RWPE1 (cell line): ENCODE measurements at regions not wholly inside any gene's neighbourhood (a gene's known extent, or its start where the extent isn't known, plus 50 kb on each side); places are given as distances from the start of the nearest gene placed in this dataset.

ENCODE experiments used
- CTCF ChIA-PET: fragments of 350-600 bp; sonication (Branson Sonifier 250); formaldehyde crosslinking; extraction: SDS; loops from one replicate; lab custom pipeline; 2021; lab: Yijun Ruan, JAX
- POLR2A ChIA-PET: fragments of 400-600 bp; formaldehyde crosslinking; extraction: SDS; loops from one replicate; lab custom pipeline; 2020; ENCODE audit warnings: antibody characterized with exemption; ENCODE audit not compliant: low non-redundant PET; lab: Yijun Ruan, JAX
- DNase-seq: peaks from one replicate; pipeline ENCODE4 v3.0.0; 2012; ENCODE audit warnings: low spot score
- H3K27ac ChIP-seq: fragments of 450-650 bp; 2 replicates; pipeline ENCODE4 v1.5.1; 2017
- CTCF ChIP-seq: fragments of 450-650 bp; conservative IDR thresholded peaks from 2 replicates; pipeline ENCODE4 v1.5.1; 2017; ENCODE audit warnings: low read depth, mild to moderate bottlenecking

DNA sequence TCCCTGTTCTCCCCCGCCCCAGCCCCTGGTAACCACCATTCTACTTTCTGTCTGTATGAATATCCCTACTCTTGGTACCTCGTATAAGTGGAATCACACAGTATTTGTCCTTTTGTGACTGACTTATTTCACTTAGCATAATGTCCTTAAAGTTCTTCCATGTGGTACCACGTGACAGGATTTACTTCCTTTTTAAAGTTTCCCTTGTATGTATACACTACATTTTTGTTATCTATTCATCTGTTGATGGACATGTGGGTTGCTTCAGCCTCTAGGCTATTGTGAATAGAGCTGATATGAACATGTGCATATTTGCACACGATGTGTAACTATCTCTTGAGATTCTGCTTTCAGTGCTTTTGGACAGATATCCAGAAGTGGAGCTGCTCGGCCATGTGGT, 59.6 kb upstream of the GJB6 start:
- ChIA-PET POLR2A (no interaction called here), CTCF (no interaction called here)
- H3K27ac ChIP-seq: no peak overlapping the region
- TF ChIP-seq CTCF: no peak
- DNase-seq: no peak

- DNase-seq: no peak
- POLR2A ChIA-PET: no interaction called here
- no peak overlapping the region for H3K27ac ChIP-seq
- no peak for TF ChIP-seq CTCF
- CTCF ChIA-PET: interaction anchor here (1.0 kb wide), 1 partner anchor 23 kb away, joined by 3 read pairs; no protein-coding TSS in a partner anchor
Observed at GRCh38 chr13:20291037-20291436, 58.9 kb upstream of the GJB6 start.

GRCh38 chr13:20288561-20288960, 56.4 kb upstream of the GJB6 start:
- H3K27ac ChIP-seq: no peak overlapping the region
- ChIA-PET CTCF (no interaction called here), POLR2A (no interaction called here)
- no peak for TF ChIP-seq CTCF
- no peak for DNase-seq

- no peak for TF ChIP-seq CTCF
- DNase-seq: no peak
- POLR2A ChIA-PET: no interaction called here
- no peak overlapping the region for H3K27ac ChIP-seq
- CTCF ChIA-PET: interaction anchor here (0.7 kb wide), 1 partner anchor 116 kb away, joined by 3 read pairs; no protein-coding TSS in a partner anchor
Observed at GRCh38 chr13:20287976-20288375, 55.9 kb upstream of the GJB6 start.

- no peak for TF ChIP-seq CTCF
- ChIA-PET CTCF (no interaction called here), POLR2A (no interaction called here)
- no peak for DNase-seq
- no peak overlapping the region for H3K27ac ChIP-seq
Observed at GRCh38 chr13:20285530-20285929, 53.4 kb upstream of the GJB6 start.
